Caki2 (cell line): ENCODE measurements at regions not wholly inside any gene's neighbourhood (a gene's known extent, or its start where the extent isn't known, plus 50 kb on each side); places are given as distances from the start of the nearest gene placed in this dataset.

Experiments used
- DNase-seq: peaks from one replicate; pipeline ENCODE4 v3.0.0-alpha.2; 2015; ENCODE audit warnings: low read depth
- in situ Hi-C: cut with HindIII; loops from 2 replicates; pipeline ENCODE4 v1.10.0; 2016; ENCODE audit warnings: low sequenced_read_pairs, low pct_unique_long_range_greater_than_20kb, mixed read lengths

DNA sequence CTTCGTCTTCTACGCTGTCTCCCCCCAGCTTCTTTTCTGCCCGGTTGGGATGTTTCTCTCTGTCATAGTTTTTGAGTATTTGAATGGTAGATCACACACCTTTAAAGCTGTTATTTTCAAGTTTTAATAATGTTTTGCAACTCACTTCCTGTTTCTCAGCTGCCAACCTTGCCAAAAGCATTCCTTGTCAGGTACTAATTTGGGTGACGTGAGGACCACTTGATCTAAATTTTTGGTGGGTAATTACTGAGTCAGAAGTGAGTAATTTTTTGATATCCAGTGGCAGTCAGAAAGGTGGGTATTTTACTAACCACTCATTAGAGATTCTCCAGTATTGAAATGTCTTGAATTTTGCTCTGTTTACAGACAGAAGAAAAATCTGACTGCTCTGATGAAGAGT lies 852.4 kb upstream of the FANCL start:
- DNase-seq = no peak
- in situ Hi-C loops = no loop called here

DNA sequence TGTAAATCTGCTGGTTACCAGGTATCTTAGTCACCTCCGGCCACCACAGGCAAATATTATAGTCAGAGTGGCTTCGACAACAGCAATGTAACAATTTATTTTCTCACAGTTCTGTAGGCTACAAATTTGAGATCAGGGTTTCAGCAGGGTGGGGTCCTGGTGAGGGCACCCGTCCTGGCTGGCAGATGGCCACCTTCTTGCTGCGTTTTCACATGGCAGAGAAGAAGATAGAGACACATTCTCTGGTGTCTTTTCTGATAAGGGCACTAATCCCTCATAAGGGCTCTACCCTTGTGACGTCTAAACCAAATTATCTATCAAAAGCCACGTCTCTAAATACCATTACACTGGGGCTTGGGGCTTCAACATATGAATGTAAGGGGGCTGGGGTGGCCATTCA lies 843.2 kb upstream of the FANCL start:
- in situ Hi-C loops = no loop called here

DNA sequence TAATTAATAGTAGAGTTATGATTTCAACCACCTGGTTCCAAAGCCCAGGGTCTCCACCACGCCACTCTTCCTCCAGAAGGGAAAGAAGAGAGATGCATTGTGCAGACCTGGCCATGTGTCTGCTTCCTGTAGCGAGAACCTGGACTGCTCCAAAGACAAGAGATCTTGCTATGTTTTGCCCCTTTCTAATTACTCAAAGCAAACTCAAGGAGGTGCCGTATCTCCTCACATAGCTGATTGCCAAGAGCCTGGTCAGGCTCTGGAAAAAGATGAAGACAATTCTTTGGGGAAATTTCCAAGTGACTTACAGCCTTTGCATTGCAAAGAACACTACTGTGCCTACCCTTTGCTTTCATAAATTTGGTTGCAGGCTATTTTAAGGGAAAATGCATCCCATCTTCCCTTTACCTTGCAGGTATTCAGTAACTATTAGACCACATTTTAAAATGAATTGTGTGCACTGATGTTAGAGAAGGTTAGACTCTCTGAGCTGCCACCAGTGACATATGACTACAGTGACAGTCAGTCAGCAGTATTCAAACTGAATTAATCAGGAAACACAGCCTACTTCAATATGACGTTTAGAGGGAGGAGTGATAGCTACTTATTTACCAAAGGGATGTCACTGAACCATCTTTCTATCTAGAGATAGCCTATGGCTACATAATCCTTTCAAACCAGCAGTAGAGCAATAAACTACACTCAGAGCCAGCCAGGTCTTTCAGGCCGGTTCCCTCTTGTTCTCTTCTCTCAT lies 842.1 kb upstream of the FANCL start:
- in situ Hi-C loops = no loop called here
- no peak for DNase-seq

More for the DNA sequence above, 843.2 kb upstream of the FANCL start:
- no peak for DNase-seq

DNA sequence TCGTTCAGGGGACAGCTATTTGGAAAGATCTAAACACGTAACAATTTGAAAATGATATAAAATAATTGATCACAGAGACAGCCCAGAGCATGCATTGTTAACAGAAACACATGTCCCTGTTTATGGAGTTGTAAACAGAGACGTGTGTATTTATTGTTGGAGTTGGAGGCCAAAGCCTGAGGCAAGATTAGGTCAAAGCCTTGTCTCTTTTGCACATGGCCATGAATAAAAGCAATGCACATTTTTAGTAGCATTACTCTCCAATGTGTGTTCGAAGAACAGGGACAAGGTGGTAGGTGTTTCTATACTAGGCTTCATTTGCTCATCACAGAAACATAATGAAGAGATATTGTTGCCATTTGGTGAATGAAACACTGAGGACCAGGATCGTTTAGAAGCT lies 841.5 kb upstream of the FANCL start:
- in situ Hi-C loops = no loop called here
- DNase-seq = no peak

DNA sequence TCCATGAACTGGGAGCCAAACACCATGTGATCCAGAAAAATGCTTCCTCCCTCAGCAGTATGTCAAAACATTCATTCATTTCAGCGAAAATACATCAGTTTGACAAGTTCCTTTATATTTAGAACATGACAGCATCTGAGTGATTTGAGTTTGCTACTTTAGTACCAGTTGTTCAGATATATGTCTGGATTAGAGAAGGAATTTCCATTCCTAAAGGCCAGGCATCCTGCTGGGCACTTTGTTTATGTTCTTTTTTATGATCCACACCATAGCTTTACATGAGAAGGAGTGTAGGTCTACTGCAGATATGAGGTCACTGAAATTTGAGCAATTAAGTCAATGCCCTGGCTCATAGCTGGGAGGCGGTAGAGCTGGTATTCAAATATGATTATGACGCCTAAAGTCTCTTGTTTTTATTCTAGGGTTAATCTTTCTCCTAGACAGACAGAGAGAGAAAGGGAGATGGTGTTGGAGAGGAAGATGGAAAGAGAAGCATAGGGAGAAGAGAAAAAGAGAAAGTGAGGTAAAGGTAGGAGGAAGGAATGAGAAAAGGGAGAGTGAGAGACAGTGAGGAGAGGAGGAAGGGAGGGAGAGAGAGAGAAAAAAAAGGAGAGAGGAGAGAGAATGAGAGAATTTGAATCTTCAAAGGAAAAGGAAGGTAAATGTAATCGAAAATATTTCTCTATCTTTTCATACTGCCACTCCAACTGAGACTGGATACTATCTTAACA lies 839.5 kb upstream of the FANCL start:
- in situ Hi-C loops = no loop called here
- DNase-seq = no peak

DNA sequence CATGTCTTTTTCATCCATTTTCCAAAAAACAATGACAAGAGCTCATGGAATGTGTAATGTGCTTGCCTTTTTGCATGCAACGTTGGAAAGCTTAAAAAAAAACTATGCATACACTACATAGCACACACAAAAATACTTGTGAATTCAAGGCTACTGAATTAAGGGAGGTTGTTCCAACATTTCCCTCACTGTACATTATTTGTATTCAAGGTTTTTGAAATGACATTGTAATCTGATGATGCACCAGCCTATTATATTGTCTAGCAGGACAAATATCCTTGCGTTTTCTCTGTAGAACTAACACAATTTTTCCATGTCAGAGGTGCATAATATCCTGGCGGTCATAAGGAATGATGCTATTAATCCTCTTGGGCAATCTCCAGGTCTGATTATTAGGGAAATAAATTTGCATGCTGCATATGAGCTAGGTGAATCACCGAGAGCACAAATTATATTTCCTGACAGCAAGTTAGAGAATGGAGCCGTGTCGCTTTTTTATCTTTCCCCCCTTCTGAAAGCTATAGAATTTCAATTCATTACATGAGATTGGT lies 836.9 kb upstream of the FANCL start:
- in situ Hi-C loops = no loop called here
- DNase-seq = no peak

DNA sequence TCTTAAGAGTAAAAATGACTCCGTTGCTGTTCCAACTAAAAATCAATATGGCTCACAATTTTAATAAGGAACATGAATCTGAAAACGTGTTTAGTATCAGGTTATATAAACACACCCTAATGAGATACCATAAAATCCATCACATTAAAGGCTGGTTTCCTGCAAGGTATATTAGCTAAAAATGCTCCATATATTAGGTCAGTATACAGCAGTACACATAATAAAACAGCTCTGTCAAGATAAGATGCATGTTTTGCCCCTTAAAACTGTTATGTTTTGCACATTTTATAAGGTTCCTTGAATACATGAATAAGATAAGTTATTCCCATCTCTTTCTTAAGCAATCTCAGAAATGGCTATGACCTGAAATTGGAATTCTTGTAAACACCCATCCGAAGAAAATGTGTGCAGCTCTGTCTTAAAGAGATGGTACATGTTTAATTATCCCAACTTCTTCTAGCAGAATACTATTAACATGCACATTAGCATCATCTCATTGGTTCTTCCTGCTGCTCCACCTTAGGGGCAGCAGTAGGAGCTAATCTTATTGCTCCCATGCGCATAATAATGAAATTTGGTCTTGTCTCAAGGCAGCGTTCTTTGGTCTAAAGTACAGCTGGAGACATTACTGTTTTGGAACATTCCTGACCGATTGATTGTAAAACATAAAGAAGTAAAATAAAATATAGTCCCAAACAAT lies 836.1 kb upstream of the FANCL start:
- in situ Hi-C loops = no loop called here

DNA sequence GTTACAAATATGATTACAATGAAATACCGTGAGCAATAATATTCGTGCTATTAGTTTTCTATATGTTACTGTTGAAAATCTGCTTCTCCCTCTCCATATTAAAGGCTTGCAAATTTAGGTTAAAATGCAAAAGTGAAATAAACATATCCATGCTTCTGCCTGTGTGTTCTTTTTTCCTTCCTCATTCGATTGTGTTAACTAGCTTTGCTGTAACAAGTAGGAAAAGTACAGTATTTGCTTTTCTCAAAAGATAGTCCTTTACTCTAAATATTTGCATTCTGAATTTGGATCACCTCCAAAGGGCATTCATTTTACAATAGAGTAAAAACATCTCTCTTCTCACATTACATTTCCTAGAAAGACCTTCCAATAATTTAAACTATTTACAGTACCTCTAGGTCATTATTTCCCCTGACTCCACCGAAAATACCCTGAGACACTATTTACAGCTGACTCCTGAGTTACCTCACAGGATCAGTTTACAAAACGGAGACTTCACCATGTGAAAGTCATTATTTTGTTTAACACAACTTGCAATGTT lies 835.0 kb upstream of the FANCL start:
- in situ Hi-C loops = no loop called here

More for the DNA sequence above, 836.1 kb upstream of the FANCL start:
- DNase-seq = no peak

DNA sequence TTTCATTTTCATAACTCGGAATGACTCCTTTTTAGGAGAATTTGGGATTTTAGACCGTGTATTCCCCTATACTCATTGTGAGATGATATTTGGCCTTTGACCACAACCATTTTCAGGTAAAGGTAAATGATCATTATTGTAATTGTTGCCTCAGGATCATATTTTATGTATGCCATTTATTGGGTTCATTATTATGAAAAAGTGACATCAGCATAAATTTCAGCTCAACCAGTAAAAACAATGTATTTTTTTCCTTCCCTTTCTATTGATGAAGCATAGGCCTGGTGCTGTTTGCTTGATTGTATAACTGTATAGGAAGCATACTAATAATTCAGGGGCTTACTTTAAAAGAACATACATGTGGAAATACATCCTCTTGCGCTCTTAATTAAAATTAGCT lies 832.9 kb upstream of the FANCL start:
- in situ Hi-C loops = no loop called here
- DNase-seq = no peak

More for the DNA sequence above, 835.0 kb upstream of the FANCL start:
- no peak for DNase-seq

DNA sequence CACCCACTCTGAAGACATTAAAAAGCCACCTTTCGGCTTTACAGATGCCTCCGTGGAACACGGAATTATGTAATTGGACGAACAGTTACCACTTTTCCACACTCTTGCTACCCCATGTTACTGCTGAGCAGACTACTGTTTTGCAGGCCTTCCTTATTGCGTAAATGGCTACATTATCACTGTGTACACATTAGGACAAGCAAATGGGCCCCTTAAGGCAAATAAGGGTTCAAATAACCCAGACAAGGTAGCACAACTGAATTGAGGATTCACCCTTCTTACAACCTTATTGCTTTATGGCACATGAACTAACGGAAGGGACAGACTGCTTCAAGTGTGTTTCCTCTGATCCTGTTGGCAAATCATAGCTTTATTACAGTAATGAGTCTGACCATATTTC lies 832.2 kb upstream of the FANCL start:
- DNase-seq = no peak
- in situ Hi-C loops = no loop called here

DNA sequence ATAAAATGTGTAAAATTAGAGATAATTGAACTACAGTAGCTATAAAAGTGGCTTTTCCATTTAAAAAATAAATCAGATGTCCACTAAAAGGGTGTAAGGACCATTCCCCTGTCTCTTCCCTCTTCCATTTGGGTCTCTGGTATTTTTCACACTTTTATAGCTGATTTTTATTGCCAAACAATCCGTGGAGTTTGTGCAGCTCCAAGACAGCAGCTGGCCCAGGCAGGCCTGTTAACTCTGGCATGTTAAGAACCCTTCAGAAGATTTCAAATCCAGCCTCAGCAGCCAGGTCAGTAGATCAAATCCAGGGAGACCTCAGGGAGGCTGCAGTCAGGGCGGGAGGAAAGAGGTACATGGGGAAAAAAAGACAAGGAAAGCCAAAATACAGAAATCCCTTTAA lies 827.1 kb upstream of the FANCL start:
- no peak for DNase-seq
- in situ Hi-C loops = no loop called here

DNA sequence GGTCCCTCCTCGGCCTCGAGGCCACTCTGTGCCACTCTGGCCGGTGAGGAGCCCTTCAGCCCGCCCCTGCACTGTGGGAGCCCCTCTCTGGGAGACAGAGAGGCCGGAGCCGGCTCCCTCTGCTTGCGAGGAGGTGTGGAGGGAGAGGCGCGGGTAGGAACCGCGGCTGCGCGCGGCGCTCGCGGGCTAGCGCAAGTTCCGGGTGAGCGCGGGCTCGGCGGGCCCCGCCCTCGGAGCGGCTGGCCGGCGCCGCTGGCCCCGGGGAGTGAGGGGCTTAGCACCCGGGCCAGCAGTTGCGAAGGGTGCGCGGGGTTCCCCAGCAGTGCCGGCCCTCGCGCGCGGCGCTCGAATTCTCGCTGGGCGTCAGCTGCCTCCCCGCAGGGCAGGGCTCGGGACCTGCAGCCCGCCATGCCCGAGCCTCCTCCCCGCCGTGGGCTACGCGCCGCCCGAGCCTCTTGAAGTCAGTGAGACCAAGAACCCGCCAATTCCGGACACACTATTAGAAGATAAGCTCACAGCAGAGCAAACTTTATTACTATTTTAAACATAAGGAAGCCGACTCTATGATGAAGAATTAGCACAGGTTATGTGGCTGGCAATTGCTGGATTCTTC lies 825.8 kb upstream of the FANCL start:
- in situ Hi-C loops = no loop called here
- no peak for DNase-seq

DNA sequence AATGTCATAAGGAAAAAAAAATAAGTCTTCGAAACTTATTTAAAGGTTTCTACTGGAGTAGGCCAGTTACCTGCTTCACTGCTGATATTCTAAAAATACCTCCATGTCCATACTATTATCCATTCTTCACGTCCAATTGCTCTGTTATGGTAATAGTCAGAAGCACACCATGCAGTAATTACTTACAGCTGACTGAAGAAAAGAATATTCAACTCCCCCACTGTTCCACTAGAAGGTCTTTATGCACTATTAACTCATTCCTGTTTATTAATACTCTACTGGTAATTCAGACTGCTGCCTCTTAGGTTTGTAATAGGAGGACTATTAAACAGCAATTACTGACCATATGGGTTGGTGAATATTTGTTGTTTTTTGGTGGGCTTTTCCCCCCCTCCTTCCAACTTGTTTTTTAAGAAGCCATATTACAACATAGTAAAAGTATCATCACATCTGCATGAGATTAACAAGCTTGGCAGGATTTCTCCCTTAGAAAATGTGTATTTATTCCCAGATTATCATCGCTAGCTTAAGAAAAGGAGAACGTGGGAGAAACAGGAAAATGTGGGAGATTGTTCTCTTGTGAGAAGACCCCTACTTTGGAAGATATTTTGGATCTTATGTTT lies 806.4 kb upstream of the FANCL start:
- in situ Hi-C loops = no loop called here
- DNase-seq = no peak

DNA sequence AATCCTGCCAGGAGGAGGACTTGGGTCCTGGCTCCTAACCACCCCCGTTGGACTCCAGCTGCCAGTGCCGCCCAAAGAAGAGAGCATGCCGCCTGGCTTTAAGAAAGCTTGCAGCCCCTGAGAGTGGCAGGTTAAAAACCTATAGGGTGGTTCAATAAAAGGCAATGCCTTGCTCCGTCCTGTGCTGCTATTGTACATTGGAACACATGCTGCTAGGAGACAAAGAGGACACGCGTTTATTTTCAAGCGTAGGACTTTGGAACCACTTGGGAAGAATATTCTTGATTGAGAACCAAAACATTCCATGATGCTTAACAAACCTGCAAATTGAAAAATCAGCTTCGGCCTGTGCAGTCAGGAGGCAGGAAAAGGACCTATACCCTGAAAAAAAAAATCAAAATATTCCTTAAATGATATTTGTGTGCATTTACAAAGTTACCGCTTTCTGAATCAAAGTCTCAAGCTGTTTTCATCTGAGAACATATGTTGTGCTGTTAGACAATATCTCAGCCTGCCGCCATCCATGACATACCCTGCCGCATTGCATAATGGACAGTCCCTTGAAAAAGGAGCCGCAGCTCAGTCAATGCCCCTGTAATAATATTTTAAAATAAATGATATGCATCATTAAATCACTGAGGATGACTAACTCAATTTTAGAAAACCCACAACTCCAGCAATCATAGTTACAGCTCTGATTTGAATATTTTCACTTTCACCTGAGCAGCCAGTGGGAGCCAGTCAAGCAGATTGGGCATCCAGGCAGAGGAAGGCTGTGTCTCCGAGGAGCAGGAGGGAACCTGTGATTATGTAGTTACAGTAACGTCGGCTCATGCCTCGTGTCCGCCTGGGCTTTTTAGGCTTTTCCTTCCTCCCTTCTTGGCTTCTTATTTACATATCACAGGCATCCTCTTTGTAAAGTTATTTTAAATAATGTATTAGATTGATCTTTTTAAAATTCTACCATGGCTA lies 805.6 kb upstream of the FANCL start:
- DNase-seq = no peak
- in situ Hi-C loops = no loop called here

DNA sequence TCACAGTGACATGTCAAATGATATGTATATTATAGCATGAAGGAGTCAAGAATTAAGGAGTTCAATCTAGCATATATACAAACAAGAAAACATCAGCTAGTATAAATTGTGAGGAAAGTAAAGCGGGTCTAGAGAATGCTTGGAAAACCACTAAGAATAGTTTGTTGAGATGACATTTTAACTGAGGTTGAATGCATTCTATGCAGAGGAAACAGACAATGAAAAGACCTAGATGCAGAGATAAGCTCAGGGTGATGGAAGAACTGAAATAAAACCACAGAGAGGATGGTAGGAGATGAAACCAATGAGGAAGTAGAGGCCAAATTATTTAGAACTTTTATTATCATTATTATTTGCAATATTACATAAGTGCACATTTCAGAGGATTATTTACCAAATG lies 803.6 kb upstream of the FANCL start:
- in situ Hi-C loops = no loop called here

DNA sequence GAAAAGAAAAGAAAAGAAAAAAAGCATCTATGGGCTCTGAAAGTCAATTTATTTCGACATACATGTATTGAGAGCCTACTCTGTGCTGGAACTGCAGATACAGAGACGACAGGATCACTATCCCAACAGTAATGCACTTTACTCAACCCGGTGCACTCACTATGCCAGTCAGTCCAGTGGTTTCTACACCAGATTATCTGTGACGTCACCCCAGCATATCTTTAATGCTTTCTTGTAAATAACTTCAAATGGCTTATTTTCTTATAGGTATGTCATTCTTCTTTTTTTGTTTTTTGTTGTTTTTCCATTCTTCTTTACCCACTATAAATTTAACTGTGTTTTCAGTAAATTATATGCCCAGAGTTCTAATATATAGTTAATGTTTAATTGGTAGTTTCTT lies 800.0 kb upstream of the FANCL start:
- in situ Hi-C loops = no loop called here
- DNase-seq = no peak

More for the DNA sequence above, 803.6 kb upstream of the FANCL start:
- no peak for DNase-seq

DNA sequence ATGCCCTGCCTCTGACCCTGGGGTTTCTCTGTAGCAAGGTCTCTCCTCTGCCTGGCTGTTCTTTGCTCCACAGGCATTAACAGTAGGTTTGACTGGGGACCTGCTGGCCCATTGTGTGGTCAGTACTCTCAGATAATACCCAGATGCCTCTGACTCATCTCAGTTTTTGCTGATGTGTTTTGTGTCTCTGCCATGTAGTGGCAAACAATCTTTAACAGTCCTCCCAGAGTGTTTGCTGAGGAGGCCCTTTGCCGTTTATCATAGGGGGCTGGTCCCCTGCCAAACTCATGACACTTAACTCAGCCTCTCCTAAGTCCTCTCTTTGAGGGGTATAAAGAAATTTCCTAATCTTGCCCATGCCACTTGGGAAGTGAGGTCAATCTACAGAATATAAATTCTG lies 793.7 kb upstream of the FANCL start:
- DNase-seq = no peak
- in situ Hi-C loops = no loop called here
